GM19455 (cell line): ENCODE measurements at regions not wholly inside any gene's neighbourhood (a gene's known extent, or its start where the extent isn't known, plus 50 kb on each side); places are given as distances from the start of the nearest gene placed in this dataset.

ENCODE experiments used
- ATAC-seq: cut with Tn5 transposase; IDR thresholded peaks from one replicate; pipeline ENCODE4 v1.9.1; 2021; ENCODE audit not compliant: unreplicated experiment

GRCh38 chr18:40415176-40415791, 1539.8 kb upstream of the PIK3C3 start:
- ATAC-seq: no peak

GRCh38 chr18:40414155-40414754, 1540.8 kb upstream of the PIK3C3 start:
- ATAC-seq: no peak

GRCh38 chr18:40413160-40413559, 1541.9 kb upstream of the PIK3C3 start:
- no peak for ATAC-seq

- ATAC-seq: no peak
Observed at GRCh38 chr18:40412410-40412809, 1542.6 kb upstream of the PIK3C3 start.

GRCh38 chr18:40407909-40408308, 1547.1 kb upstream of the PIK3C3 start:
- no peak for ATAC-seq

GRCh38 chr18:40404284-40404683, 1550.8 kb upstream of the PIK3C3 start:
- no peak for ATAC-seq

- ATAC-seq: no peak
Observed at GRCh38 chr18:40402052-40402451, 1553.0 kb upstream of the PIK3C3 start.

GRCh38 chr18:40388121-40388520, 1566.9 kb upstream of the PIK3C3 start:
- no peak for ATAC-seq

- no peak for ATAC-seq
Observed at GRCh38 chr18:40387130-40387787, 1567.8 kb upstream of the PIK3C3 start.

GRCh38 chr18:40382197-40382596, 1572.8 kb upstream of the PIK3C3 start:
- ATAC-seq: no peak

GRCh38 chr18:40380686-40381439, 1574.2 kb upstream of the PIK3C3 start:
- no peak for ATAC-seq

GRCh38 chr18:40375837-40376236, 1579.2 kb upstream of the PIK3C3 start:
- no peak for ATAC-seq

- no peak for ATAC-seq
Observed at GRCh38 chr18:40371673-40372072, 1583.4 kb upstream of the PIK3C3 start.

GRCh38 chr18:40367576-40367975, 1587.5 kb upstream of the PIK3C3 start:
- no peak for ATAC-seq

GRCh38 chr18:40366521-40366920, 1588.5 kb upstream of the PIK3C3 start:
- no peak for ATAC-seq

GRCh38 chr18:40365526-40365925, 1589.5 kb upstream of the PIK3C3 start:
- ATAC-seq: no peak

- ATAC-seq: no peak
Observed at GRCh38 chr18:40360558-40360957, 1594.5 kb upstream of the PIK3C3 start.

GRCh38 chr18:40357536-40357935, 1597.5 kb upstream of the PIK3C3 start:
- no peak for ATAC-seq

GRCh38 chr18:40356168-40356567, 1598.9 kb upstream of the PIK3C3 start:
- no peak for ATAC-seq

- ATAC-seq: no peak
Observed at GRCh38 chr18:40355726-40356125, 1599.3 kb upstream of the PIK3C3 start.

- no peak for ATAC-seq
Observed at GRCh38 chr18:40348196-40348595, 1606.8 kb upstream of the PIK3C3 start.

- no peak for ATAC-seq
Observed at GRCh38 chr18:40347261-40347660, 1607.8 kb upstream of the PIK3C3 start.
